Stomach (tissue), 4 donors: ENCODE measurements at regions not wholly inside any gene's neighbourhood (a gene's known extent, or its start where the extent isn't known, plus 50 kb on each side); places are given as distances from the start of the nearest gene placed in this dataset.

ENCODE experiments used
- CTCF ChIP-seq, 7 experiments: fragments of 450-650 bp in 4 of 7; fragments of 200-600 bp in 3 of 7; sonication (generic) in 3 of 7; IDR thresholded peaks; one replicate each; pipeline ENCODE4 v1.5.1; 2016 to 2019; ENCODE audit warnings: antibody characterized with exemption in 7 of 7, control low read depth in 2 of 7, mild to moderate bottlenecking in 1 of 7
- EP300 ChIP-seq: sonication (generic); formaldehyde crosslinking; IDR thresholded peaks from one replicate; pipeline ENCODE4 v1.6.1; 2017; ENCODE audit warnings: antibody characterized with exemption

- TF ChIP-seq CTCF (IDR thresholded peaks at IDR 0.05) (no peak), EP300 (no peak)
Measured at GRCh38 chr2:42108852-42109251, 60.3 kb upstream of the EML4 start.
